ENCODE measurements at regions not wholly inside any gene's neighbourhood (a gene's known extent, or its start where the extent isn't known, plus 50 kb on each side); places are given as distances from the start of the nearest gene placed in this dataset.

- DNase-seq: no peak
Measured at GRCh38 chr2:181189951-181190350, 209.5 kb downstream of the UBE2E3 start.

DNA sequence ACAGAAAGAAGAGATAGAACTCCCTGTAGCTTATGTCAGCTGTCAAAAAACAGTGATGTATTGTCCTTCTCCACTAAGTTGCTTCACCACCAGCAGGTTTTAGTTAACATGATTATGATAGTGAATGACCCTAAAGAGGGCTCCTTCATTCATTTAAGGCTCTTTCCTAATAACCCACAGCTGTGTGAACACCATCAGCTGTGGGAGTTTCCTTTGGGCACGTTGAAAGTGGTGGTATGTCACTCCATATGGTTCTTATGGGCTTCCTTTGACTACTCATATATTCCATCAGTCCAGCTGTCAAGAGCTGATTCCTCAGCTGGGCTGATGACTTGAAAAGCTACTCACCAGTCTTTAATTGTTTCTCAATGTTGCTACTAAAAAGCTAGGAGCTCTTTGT is 210.3 kb downstream of the UBE2E3 start:
- DNase-seq: no peak

DNA sequence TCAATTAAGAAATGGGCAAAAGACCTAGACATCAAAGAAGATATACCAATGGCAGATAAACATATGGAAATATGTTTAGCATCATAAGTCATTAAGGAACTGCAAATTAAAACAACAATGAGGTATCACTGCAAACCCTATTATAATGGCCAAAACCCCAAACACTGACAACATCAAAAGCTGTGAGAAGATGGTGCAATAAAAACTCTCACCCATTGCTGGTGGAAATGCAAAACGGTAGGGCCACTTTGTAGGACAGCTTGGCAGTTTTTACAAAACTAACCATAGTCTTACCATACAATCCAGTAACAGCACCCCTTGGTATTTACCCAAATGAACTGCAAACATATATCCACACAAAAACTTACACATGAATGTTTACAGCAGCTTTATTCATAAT is 213.1 kb downstream of the UBE2E3 start:
- no peak for DNase-seq

DNA sequence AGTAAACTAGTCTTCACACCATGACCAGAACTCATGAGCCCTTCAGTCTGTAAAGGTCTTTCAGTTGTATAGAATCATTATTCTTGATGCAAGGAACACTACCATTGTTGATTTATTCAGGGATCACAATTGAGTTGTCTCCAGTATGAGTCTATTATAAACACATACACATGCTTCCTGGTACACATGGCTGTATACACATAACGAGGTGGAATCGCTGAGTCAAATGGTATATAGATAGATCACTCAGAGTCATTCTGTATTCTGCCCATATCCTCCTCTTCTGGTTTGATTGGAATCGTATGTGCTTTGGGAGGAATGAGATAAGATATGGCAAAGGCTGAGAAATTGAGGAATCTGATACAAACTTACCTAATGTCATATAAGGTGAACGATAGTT is 216.0 kb downstream of the UBE2E3 start:
- no peak for DNase-seq

DNA sequence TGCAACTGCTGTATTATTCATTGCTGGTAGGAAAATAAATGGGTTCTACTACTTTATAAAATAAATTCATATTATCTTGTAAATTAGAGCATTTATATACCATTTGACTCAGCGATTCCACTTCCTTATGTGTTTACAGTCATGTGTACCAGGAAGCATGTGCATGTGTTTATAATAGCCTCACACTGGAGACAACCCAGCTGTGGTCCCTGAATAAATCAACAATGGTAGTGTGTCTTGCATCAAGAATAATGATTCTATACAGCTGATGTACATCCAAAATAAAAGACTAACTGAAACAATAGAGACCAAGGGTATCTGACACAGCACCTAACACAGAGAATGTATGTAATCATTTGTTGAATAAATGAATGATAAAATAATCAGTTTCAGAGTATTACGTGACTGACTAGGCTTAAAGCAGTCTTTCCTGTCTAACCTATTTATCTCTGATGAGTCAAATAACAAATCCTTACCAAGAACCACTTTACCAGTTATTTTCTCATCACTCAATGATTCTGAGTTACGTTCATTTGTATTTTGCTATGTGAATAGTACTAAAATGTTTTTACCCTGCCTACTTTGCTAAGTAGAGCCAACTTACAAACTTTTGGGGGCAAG is 216.8 kb downstream of the UBE2E3 start:
- no peak for DNase-seq

DNA sequence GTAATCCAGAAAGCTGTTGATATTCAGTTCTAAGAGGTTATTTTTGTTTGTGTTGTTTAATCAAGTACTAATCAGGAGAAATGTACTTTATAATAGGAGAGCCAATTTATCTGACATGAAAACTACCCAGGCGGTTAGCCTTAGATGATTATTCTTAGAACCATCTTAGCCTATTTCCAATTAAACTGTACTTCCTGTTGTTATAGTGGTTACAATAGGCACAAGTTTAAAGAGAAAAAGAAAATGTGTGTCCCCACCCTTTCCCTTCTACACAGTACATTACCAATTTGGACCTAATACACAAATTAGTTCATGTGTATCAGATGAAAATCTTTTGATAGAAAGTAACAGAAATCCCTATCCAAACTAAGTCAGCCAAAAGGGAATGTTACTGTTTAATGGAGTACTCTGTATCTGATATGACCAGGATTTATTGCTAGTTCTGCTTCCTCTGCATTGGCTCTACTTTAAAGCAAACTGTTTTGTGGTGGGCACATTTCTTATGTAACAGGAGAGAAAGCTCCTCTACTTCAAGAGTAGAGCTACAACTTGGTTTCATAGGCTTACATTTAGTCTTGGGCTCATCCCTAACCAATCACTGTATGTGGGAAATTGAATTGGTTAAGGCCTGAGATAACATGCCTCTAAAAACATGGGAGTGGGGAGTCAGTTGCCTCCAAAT is 217.9 kb downstream of the UBE2E3 start:
- no peak for DNase-seq

- DNase-seq: no peak
Measured at GRCh38 chr2:181203412-181203811, 223.0 kb downstream of the UBE2E3 start.

DNA sequence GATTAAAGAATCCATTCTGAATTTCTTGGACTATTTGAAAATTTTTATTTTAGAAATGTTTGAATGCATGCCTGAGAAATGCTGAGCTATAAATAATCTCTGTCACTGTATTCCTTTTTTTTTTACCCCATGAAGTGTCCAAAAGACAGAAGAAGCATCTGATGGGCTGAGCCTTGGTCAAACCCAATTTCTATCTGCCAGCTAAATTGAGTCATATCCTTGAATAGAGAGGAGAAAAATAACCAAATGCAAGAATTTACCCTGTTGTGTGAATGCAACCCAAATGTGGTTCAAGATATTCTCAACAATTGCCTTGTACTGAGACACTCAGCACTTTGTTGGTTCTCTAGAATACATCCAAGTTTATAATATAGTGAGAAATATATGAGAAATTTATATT is 223.5 kb downstream of the UBE2E3 start:
- no peak for DNase-seq

GRCh38 chr2:181218401-181218821 is 238.0 kb downstream of the UBE2E3 start:
- no peak for DNase-seq

- DNase-seq: no peak
Measured at GRCh38 chr2:181223234-181223633, 234.0 kb upstream of the ITGA4 start.

- no peak for DNase-seq
Measured at GRCh38 chr2:181224866-181225265, 232.3 kb upstream of the ITGA4 start.

DNA sequence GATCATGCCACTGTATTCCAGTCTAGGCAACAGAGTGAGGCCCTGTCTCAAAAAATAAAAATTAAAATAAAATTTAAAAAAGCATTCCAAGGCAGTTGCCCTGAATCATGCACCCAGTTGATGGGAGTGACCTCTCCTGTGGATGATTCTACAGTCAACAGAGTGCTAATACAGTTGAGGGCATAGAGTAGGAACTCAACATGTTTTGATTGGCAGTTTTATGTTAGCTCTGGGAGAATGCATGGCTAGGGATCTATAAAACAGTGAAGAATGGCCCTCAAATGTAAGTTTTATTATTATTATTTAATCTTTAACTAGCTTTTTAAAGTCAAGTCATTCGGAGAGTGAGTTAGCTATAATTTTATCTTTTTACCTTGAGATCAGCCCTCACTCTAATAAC is 228.5 kb upstream of the ITGA4 start:
- DNase-seq: no peak

GRCh38 chr2:181231151-181231550 is 226.0 kb upstream of the ITGA4 start:
- DNase-seq: no peak

DNA sequence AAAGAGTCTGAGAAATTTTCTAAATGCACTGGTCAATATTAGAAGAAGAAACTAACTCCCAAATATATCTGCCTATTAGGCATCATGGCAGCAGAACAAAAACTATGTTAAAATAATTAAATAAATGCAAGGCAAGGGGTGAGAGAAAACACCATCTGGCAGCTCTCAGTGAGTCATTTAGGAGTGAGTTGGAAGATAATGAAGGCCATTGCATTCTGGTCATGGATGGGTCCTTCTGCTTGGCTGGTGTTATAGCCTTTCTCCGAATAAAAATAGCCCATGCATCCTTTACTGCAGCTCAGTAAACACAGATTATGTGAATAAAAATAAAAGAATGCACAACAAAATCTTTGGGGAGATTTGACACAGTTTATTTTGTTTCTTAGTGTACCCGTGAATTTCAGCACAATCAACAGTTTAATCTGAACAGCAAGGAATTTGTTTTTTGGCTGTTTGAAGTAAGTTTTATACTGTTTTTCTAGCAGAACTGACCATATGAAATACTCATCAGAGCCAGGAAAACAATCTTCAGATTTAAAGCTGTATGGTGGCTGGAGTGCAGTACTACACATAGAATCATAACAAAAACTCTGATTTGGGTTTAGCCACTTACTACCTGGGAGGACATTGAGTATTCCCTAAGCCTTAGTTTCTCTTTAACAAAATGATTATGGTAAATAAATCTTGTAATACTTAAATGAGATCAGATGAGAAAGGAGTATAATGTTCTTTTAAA is 225.1 kb upstream of the ITGA4 start:
- no peak for DNase-seq

GRCh38 chr2:181234487-181234891 is 222.7 kb upstream of the ITGA4 start:
- no peak for DNase-seq

DNA sequence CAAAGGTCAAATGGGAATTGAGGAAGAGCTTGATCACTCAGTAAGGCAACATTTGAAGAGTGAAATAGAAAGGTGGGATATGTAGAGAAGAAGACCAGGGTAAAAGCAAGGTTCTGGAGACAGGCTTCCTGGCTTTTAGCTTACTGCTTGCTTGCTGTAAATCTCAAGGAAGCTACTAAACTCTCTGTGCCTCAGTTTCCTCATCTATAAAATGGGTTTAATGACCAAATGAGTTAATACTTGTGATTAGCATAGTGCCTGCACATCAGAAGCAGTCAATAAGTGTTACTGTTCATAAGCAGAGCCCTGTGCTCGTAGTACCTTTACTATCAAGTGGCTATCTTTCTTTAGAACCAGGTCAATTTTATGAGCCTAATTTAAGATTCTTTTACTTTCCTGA is 222.2 kb upstream of the ITGA4 start:
- no peak for DNase-seq

DNA sequence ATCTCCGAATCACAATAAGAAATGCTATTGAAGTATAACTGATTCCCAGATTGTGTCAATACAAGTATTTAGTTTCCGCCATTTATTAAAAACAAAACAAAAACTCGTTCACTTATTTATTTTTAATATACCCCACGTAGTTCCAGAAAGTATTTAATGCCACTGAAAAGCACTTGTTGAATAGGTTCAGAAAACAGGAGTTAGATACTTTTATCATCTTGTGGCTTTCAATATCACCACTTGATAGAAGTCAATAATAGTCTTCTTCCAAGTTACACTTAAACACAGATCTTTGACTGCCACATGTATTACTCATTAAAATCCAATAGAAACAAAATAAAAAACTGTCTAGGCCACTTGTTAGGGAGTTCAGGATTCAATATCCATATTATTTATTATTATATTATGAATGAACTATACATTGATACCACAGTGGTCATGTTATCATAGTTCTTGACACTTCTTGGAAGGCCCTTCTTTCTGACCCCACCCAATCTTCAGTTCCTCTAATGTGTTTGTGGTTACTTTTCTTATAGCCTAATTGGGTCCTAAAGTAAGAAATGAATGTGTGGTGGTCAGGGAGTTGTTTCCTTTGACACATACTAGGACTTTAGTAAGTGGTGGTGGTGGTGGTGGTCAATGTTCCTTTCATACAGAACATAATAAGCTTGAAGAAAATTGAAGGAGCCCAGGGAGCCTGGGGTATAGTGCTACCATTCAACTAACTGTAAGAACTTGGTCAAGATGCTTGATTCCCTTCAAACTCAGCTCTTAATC is 221.3 kb upstream of the ITGA4 start:
- DNase-seq: no peak

GRCh38 chr2:181239201-181239799 is 217.9 kb upstream of the ITGA4 start:
- peak; percentile 3 to 4 for DNase-seq

GRCh38 chr2:181240844-181241243 is 216.3 kb upstream of the ITGA4 start:
- DNase-seq: no peak

DNA sequence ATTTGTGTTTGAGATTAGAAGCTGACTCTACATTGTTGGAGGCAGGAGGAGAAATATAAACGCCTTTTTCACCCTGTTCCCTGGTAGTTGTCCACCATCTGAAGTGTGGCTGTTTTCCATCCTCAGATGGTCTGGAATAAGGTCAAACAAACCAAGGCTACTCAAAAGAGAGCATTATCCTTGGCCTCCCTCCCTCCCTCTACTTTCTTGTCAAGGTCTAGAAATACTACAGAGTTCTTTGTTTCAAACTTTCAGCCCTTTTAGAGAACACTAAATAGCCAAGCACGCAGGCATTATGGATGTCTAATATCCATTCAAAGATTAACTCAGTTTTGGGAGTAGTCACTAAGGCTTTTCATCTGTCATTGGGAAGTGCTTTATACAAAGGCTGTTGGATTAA is 215.8 kb upstream of the ITGA4 start:
- no peak for DNase-seq

DNA sequence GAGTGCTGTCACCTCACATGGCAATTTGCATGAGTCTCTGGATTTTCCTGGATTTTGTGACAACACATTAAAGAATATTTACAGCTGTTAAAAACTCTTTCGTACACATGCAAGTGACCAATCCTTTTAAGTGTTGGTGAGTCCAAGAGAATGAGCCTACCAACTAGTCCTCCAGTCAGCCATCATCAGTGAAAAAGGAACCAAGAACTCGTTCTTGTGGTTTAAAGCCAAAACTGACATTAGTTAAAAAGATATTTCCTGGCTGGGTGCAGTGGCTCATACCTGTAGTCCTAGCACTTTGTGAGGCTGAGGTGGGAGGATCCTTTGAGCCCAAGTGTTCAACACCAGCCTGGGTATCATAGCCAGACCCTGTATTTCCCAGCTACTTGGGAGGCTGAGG is 215.4 kb upstream of the ITGA4 start:
- no peak for DNase-seq

- no peak for DNase-seq
Measured at GRCh38 chr2:181242262-181242661, 214.9 kb upstream of the ITGA4 start.
